ENCODE measurements at regions not wholly inside any gene's neighbourhood (a gene's known extent, or its start where the extent isn't known, plus 50 kb on each side); places are given as distances from the start of the nearest gene placed in this dataset.

- Histone ChIP-seq H3K27ac (no peak overlapping the region), H3K27me3 (ENCODE audit: insufficient read depth, low read depth, severe bottlenecking) (no peaks in the 10 kb centered on the region), H3K36me3 (no peaks in the 10 kb centered on the region), H3K9me3 (ENCODE audit: severe bottlenecking) (no peaks in the 10 kb centered on the region), H3K4me3 (ENCODE audit: low read depth, low read length) (no peak overlapping the region)
- no peak for DNase-seq
- TF ChIP-seq CTCF (IDR thresholded peaks at IDR 0.05; ENCODE audit: low read depth, low read length) = no peak
Observed at GRCh38 chr15:52855157-52855556, 65.0 kb upstream of the ONECUT1 start.

GRCh38 chr15:52844823-52845222 lies 54.7 kb upstream of the ONECUT1 start:
- H3K36me3 ChIP-seq = no peaks in the 10 kb centered on the region
- no peak for TF ChIP-seq CTCF (IDR thresholded peaks at IDR 0.05; ENCODE audit: low read depth, low read length)
- H3K27ac ChIP-seq = no peak overlapping the region
- no peak overlapping the region for H3K4me3 ChIP-seq (ENCODE audit: low read depth, low read length)
- DNase-seq = no peak
- H3K27me3 ChIP-seq (ENCODE audit: insufficient read depth, low read depth, severe bottlenecking) = no peaks in the 10 kb centered on the region
- H3K9me3 ChIP-seq (ENCODE audit: severe bottlenecking) = no peaks in the 10 kb centered on the region

All from WERI-Rb-1 (cell line).